NCI-H1694 treated with DMSO at 0.1 percent for 48 hours (cell line): ENCODE measurements at regions not wholly inside any gene's neighbourhood (a gene's known extent, or its start where the extent isn't known, plus 50 kb on each side); places are given as distances from the start of the nearest gene placed in this dataset.
"Not testable (repeated sequence)": the region's sequence is repeated elsewhere in the genome, so short reads cannot be mapped to it uniquely, and the experiment has no call there.

Experiments used
- DNase-seq: peaks from one replicate; lab custom pipeline; 2025; lab: John Stamatoyannopoulos, UW

GRCh38 chr16:66206363-66206762 lies 160.1 kb upstream of the CDH5 start:
- no peak for DNase-seq

DNA sequence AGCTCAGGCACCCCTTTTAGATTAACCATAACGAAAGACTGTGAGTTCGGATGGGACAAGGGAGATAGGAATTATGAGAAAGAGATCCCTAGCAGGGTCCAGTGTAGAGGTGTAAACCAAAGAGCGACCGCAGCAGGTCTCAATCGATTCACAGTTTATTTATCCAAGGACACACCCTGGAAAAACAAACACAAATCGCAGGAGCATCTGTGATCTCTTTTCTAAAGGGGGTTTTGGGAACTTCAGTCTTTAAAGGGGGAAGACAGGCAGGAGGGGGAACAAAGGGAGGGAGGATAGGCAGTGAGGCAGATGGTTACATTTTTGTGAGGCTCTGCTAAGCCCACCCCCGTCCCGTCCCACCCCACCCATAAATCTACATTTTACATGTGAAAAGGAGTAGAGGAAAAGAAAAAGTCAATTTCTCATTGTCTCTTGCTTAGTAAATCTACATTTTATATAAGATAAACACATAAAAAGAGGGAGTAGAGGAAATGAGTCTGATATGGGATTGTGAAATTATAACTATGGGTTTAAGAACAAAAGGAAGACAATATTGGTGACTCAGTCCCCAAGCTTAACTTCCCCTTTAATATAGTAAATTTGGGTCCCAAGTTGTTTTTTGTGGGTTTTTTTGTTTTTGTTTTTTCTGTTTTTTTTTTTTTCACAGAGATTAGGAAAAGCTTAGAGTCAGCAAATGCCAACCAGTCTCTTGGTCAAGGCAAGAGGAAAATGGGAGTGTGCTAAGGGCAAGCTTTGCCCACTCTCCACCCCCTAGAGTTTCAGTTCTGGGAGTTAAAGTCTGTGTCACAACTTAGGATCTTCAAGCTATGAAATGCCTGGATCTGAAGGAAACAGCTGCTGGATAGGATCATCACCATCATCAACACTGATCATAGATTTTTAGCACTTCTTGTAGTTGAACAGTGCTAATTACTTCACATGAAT lies 160.9 kb upstream of the CDH5 start:
- no peak for DNase-seq

DNA sequence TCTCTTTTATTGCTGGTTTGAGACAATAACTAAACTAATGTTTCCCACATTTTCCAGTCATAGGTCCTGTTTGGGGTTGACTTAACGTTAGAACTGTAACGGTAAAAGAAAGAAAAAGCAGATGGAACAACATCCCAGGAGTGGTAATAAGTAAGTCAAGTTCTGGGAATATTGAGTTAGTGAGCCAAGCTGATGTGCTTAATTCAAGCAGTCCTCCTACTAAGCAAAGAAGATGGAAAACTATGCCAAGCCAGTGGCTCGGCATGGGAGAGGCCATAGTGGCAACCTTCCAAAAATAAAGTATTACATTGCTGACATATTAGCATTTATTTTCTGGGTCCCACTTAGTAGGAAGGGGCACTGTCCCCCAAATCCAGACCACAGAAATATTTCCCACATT lies 161.7 kb upstream of the CDH5 start:
- DNase-seq = no peak

GRCh38 chr16:66203476-66203875 lies 163.0 kb upstream of the CDH5 start:
- no peak for DNase-seq

GRCh38 chr16:66199189-66199588 lies 167.3 kb upstream of the CDH5 start:
- no peak for DNase-seq

DNA sequence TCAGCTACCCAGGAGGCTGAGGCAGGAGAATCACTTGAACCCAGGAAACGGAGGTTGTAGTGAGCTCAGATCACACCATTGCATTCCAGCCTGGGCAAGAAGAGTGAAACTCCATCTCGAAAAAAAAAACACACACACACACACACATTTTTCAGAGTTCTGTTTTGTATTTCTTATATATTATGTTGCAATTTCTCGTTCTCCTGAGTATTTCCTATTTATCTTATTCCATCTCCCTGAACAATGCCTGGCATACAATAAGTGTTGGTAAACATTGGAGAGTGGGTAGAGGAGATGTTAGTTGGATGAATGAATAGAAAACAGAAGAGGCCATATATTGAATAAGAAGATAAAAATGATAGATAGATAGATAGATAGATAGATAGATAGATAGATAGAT lies 167.8 kb upstream of the CDH5 start:
- no peak for DNase-seq

DNA sequence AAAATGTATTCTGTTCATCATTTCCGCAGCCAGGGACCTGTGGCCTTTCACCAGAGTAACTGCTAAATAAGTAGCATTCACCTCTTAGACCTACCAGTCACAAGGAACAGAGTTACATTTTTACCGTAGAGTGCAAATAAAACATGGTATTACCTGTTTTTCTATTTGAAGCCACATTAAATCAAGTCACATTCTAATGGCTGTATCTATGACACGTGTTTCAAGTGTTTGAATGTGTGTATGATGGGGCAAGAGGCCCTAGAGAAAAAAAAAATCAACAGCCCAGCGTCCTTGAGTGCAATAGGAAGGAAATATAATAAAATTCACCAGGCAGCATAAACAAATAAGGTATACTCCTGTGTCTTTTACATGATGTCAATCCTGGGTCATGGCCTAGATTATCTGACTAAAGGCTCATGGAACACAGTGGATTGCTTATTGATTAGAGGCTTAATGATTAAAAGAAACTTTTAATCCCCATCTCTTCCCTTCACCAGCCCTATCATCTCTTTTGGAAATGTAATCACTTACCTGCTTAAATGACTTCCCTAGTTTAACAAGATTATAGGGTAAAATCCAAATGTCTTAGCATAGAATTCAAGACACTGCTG lies 168.7 kb upstream of the CDH5 start:
- DNase-seq = no peak

- no peak for DNase-seq
Observed at GRCh38 chr16:66196770-66197169, 169.7 kb upstream of the CDH5 start.

DNA sequence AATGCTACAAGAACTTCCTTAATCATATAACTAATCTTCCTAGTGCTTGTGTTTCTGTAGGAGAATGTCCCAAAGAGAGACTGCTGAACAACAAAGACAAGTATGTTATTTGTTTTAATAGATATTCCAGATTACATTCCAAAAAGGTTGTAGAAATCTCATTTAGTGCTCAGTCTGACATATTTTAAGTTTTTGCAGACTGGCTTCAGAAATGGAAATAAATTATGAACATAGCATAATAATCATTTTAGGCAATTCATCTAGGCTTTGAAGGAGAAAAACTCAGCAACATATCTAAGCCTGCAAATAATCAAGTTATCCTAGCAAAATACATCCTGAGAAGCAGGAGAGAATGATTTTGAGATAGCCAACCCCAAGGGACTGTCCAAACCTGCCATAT lies 171.6 kb upstream of the CDH5 start:
- no peak for DNase-seq

DNA sequence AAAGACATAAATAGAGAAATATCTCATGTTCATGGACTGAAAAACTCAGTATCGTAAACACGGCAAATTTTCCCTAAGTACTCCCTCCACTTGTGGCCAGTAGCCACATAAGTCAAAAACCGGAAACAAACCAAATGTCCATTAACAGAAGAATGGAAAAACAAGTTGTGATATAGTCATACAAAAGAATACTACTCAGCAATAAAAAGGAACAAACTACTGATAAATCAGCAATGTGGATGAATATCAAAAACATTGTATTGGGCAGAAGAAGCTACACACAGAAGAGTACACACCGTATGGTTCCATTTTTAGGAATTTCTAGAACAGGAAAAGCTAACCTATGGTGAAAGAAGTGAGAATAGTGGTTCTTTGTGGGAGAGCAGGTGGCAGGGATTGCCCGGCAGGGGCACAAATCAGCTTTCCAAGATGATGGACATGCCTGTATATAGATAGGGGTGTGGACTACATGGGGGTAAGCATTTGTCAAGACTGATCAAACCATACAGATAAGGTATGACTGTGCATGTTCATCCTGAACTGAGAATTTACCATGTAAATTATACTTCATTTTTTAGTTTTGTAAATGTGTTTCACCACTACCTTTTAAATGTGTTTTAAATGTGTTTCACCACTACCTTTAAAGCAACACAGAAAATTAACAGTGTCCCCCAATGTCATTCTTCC lies 172.8 kb upstream of the CDH5 start:
- DNase-seq = no peak

DNA sequence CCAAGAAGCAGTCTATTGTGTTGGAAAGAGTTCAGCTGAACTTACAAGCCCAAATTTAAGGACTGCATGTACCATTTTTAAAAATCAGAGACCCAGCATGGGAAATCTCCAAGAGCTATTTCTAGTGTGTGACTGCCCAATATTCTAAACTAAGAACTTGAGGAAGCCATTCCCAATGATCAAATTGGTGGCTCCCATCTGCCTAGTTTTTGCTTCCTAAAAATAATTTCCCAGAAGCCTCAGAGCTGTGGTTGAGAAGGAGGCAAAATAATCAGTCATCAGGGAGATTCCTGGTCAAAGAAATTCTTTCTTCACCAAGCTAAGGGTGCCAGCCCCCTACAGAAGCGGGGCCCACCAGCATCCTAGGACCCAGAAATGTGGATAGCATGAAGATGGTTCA lies 176.1 kb upstream of the CDH5 start:
- no peak for DNase-seq

GRCh38 chr16:66189951-66190350 lies 176.5 kb upstream of the CDH5 start:
- no peak for DNase-seq

DNA sequence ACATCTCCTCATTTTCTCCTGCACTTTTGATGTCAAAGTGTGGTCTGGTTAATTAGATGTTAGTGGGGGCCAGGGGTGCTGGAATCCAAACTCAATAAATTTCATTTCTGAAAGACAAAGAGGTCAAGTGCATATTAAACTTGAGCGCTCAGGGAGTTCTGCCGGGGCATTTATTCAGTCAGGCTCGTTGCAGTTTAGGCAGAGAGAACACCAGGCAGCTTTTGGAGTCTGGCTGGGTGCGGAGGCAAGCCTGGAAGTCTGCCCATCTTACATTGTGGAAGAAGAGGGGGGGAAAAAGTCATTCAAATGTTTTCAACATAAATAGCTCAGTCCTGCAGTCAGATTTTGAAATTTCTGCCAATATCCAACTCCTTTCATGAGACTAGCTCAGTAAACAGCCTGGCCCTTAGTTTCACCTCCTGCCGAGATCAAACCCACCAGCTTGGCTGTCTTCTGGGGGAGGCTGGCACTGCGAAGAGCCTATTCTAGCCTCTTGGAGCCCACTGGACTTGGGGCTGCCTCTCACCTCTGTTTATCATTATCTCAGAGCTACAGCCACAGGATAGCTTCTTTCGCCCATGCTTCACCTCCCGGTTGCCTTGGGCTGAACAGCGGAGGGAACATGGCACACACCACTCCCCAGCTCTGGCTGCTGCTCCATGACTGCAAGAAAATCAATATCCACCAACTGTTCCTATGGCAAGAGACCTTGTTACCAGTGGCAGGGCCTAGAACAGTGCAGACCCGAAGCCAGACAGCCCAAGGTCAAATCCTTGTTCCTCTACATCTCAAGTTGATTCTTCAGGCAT lies 177.4 kb upstream of the CDH5 start:
- DNase-seq = no peak

- no peak for DNase-seq
Observed at GRCh38 chr16:66186251-66186785, 180.2 kb upstream of the CDH5 start.

GRCh38 chr16:66182592-66182991 lies 183.9 kb upstream of the CDH5 start:
- DNase-seq = no peak

GRCh38 chr16:66176731-66177130 lies 189.8 kb upstream of the CDH5 start:
- no peak for DNase-seq

DNA sequence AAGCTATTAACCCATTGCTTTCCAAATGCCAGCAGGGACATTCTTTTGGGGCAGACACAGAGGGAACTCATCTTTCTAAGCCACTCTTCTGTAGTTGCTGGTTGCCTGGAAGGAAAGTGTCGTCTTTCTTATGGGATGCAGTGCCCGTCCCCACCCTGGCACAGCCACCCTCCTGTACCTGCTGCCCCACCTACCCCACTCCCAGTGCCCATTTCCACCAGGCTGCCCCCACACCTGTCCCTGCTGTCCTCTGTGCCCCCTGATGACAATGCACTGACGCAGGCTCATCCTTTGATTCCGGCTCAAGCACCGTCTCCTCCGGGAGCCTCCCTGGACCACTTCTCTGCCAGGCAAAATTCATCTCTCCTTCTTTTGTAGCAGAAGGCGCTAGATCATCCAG lies 190.4 kb upstream of the CDH5 start:
- DNase-seq = no peak

- DNase-seq = no peak
Observed at GRCh38 chr16:66175636-66176035, 190.9 kb upstream of the CDH5 start.

GRCh38 chr16:66175058-66175457 lies 191.4 kb upstream of the CDH5 start:
- no peak for DNase-seq

- not testable (repeated sequence) for DNase-seq
Observed at GRCh38 chr16:66173796-66174195, 192.7 kb upstream of the CDH5 start.

DNA sequence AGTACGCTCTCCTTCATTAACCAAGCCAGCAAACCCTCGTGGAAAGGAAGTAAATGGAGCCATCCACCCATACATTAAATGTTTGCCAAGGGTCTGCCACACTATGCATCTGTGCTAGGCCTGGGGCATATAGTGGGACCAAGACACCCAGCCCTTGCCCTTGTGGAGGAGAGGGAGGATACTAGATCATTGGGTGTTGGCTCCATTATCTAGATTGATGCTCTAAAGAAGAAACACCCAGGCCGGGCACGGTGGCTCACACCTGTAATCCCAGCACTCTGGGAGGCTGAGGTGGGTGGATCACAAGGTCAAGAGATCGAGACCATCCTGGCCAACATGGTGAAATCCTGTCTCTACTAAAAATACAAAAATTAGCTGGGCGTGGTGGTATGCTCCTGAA lies 193.3 kb upstream of the CDH5 start:
- DNase-seq = not testable (repeated sequence)

- no peak for DNase-seq
Observed at GRCh38 chr16:66172463-66172862, 194.0 kb upstream of the CDH5 start.
